ENCODE measurements at regions not wholly inside any gene's neighbourhood (a gene's known extent, or its start where the extent isn't known, plus 50 kb on each side); places are given as distances from the start of the nearest gene placed in this dataset.

- TF ChIP-seq EP300 (conservative IDR thresholded peaks at IDR 0.05; ENCODE audit: poor library complexity, severe bottlenecking) (no peak), EZH2 (IDR thresholded peaks at IDR 0.05; ENCODE audit: borderline replicate concordance, insufficient read depth, low read length, poor library complexity, severe bottlenecking) (no peak)
These were observed 189.0 kb downstream of the BCL11A start (continued) for GRCh38 chr2:60364491-60364890.

GRCh38 chr2:60361498-60361897, 192.0 kb downstream of the BCL11A start:
- Histone ChIP-seq H3F3A (ENCODE audit: insufficient read depth, low read length, poor library complexity, severe bottlenecking) (no peaks in the 10 kb centered on the region), H3K27me3 (ENCODE audit: insufficient read depth, low read depth, low read length) (no peaks in the 10 kb centered on the region), H4K20me1 (ENCODE audit: insufficient read depth) (no peaks in the 10 kb centered on the region), H2AFZ (ENCODE audit: low read depth, low read length) (no peak overlapping the region), H3K4me2 (ENCODE audit: low read length) (no peak overlapping the region), H3K4me3 (ENCODE audit: low read length) (no peak overlapping the region), H3K9me3 (ENCODE audit: low read length) (no peaks in the 10 kb centered on the region), H3K27ac (ENCODE audit: low read length) (no peak overlapping the region), H3K9me2 (ENCODE audit: insufficient read depth, low read length) (no peaks in the 10 kb centered on the region), H3K36me3 (ENCODE audit: insufficient read depth, low read length) (no peaks in the 10 kb centered on the region), H3K79me2 (replicated peaks; ENCODE audit: insufficient read depth, low read length) (no peaks in the 10 kb centered on the region), H3K9ac (ENCODE audit: low read length) (no peak overlapping the region)
- TF ChIP-seq SMC3 (conservative IDR thresholded peaks at IDR 0.05; ENCODE audit: poor library complexity) (no peak), REST (IDR thresholded peaks at IDR 0.05; ENCODE audit: borderline replicate concordance) (no peak), POLR2AphosphoS5 (IDR thresholded peaks at IDR 0.05) (no peak), TAF1 (IDR thresholded peaks at IDR 0.05; ENCODE audit: low read depth) (no peak), MXI1 (conservative IDR thresholded peaks at IDR 0.05; ENCODE audit: poor library complexity, severe bottlenecking) (no peak), EP300 (conservative IDR thresholded peaks at IDR 0.05; ENCODE audit: poor library complexity, severe bottlenecking) (no peak), EZH2 (IDR thresholded peaks at IDR 0.05; ENCODE audit: borderline replicate concordance, insufficient read depth, low read length, poor library complexity, severe bottlenecking) (no peak), CTCF (IDR thresholded peaks at IDR 0.05; ENCODE audit: poor library complexity, severe bottlenecking) (no peak), RAD21 (conservative IDR thresholded peaks at IDR 0.05) (no peak)

- no peak overlapping the region for H3K27ac ChIP-seq (ENCODE audit: low read length)
- H3K4me3 ChIP-seq (ENCODE audit: low read length) = no peak overlapping the region
- H3K9me3 ChIP-seq (ENCODE audit: low read length) = no peaks in the 10 kb centered on the region
- no peaks in the 10 kb centered on the region for H3K36me3 ChIP-seq (ENCODE audit: insufficient read depth, low read length)
- no peaks in the 10 kb centered on the region for H4K20me1 ChIP-seq (ENCODE audit: insufficient read depth)
- no peak overlapping the region for H3K4me2 ChIP-seq (ENCODE audit: low read length)
- H3F3A ChIP-seq (ENCODE audit: insufficient read depth, low read length, poor library complexity, severe bottlenecking) = no peaks in the 10 kb centered on the region
- no peaks in the 10 kb centered on the region for H3K27me3 ChIP-seq (ENCODE audit: insufficient read depth, low read depth, low read length)
- TF ChIP-seq MXI1 (conservative IDR thresholded peaks at IDR 0.05; ENCODE audit: poor library complexity, severe bottlenecking) (no peak), REST (IDR thresholded peaks at IDR 0.05; ENCODE audit: borderline replicate concordance) (no peak), SMC3 (conservative IDR thresholded peaks at IDR 0.05; ENCODE audit: poor library complexity) (no peak), POLR2AphosphoS5 (IDR thresholded peaks at IDR 0.05) (no peak), CTCF (IDR thresholded peaks at IDR 0.05; ENCODE audit: poor library complexity, severe bottlenecking) (no peak), EP300 (conservative IDR thresholded peaks at IDR 0.05; ENCODE audit: poor library complexity, severe bottlenecking) (no peak), EZH2 (IDR thresholded peaks at IDR 0.05; ENCODE audit: borderline replicate concordance, insufficient read depth, low read length, poor library complexity, severe bottlenecking) (no peak), RAD21 (conservative IDR thresholded peaks at IDR 0.05) (no peak), TAF1 (IDR thresholded peaks at IDR 0.05; ENCODE audit: low read depth) (no peak)
- H2AFZ ChIP-seq (ENCODE audit: low read depth, low read length) = no peak overlapping the region
- H3K9me2 ChIP-seq (ENCODE audit: insufficient read depth, low read length) = no peaks in the 10 kb centered on the region
- no peak overlapping the region for H3K9ac ChIP-seq (ENCODE audit: low read length)
- no peaks in the 10 kb centered on the region for H3K79me2 ChIP-seq (replicated peaks; ENCODE audit: insufficient read depth, low read length)
These were observed 193.9 kb downstream of the BCL11A start for GRCh38 chr2:60359569-60359968.
